NB4 (cell line): ENCODE measurements at regions not wholly inside any gene's neighbourhood (a gene's known extent, or its start where the extent isn't known, plus 50 kb on each side); places are given as distances from the start of the nearest gene placed in this dataset.

ENCODE experiments used
- DNase-seq: peaks from one replicate; pipeline ENCODE4 v3.0.0; 2010; ENCODE audit warnings: low read depth
- H3K4me3 ChIP-seq: one replicate; pipeline ENCODE4 v1.5.1; 2011; ENCODE audit warnings: mild to moderate bottlenecking, low read depth, low read length, moderate library complexity
- MYC ChIP-seq: IDR thresholded peaks from 2 replicates; pipeline ENCODE4 v1.6.1; 2011; ENCODE audit warnings: low read depth, low read length
- POLR2A ChIP-seq: IDR thresholded peaks from 2 replicates; pipeline ENCODE4 v1.6.1; 2011; ENCODE audit warnings: mild to moderate bottlenecking; ENCODE audit not compliant: insufficient read length; ENCODE audit errors: extremely low read depth
- TF ChIP-seq, protein P1 (sequence below): IDR thresholded peaks from 2 replicates; pipeline ENCODE4 v1.6.1; 2011; ENCODE audit warnings: low read depth, low read length
- TF ChIP-seq, protein P2 (sequence below): IDR thresholded peaks from one replicate; pipeline ENCODE4 v1.5.1; 2012; ENCODE audit warnings: low read depth, low read length

DNA sequence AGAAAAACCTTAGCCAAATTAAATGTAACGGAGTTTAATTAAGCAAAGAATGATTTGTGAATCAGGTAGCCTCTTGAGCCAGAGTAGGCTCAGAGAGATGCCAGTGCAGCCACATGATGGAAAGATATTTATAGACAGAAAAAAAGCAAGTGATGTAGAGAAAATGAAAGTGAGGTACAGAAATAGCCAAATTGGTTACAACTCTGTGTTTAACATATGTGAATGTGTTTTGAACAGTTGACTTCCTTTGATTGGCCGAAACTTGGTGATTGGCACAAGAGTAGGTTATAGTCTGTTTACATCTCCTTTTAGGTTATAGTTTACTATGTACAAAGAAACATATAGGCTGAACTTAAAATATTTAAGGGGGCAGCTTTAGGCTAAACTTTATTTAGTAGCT lies 459.9 kb upstream of the BOD1L1 start:
- no peak for DNase-seq
- no peak overlapping the region for H3K4me3 ChIP-seq
- TF ChIP-seq POLR2A (no peak), MYC (no peak)
- TF ChIP-seq, protein P1, sequence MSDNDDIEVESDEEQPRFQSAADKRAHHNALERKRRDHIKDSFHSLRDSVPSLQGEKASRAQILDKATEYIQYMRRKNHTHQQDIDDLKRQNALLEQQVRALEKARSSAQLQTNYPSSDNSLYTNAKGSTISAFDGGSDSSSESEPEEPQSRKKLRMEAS = no peak
- TF ChIP-seq, protein P2, sequence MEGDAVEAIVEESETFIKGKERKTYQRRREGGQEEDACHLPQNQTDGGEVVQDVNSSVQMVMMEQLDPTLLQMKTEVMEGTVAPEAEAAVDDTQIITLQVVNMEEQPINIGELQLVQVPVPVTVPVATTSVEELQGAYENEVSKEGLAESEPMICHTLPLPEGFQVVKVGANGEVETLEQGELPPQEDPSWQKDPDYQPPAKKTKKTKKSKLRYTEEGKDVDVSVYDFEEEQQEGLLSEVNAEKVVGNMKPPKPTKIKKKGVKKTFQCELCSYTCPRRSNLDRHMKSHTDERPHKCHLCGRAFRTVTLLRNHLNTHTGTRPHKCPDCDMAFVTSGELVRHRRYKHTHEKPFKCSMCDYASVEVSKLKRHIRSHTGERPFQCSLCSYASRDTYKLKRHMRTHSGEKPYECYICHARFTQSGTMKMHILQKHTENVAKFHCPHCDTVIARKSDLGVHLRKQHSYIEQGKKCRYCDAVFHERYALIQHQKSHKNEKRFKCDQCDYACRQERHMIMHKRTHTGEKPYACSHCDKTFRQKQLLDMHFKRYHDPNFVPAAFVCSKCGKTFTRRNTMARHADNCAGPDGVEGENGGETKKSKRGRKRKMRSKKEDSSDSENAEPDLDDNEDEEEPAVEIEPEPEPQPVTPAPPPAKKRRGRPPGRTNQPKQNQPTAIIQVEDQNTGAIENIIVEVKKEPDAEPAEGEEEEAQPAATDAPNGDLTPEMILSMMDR = no peak

DNA sequence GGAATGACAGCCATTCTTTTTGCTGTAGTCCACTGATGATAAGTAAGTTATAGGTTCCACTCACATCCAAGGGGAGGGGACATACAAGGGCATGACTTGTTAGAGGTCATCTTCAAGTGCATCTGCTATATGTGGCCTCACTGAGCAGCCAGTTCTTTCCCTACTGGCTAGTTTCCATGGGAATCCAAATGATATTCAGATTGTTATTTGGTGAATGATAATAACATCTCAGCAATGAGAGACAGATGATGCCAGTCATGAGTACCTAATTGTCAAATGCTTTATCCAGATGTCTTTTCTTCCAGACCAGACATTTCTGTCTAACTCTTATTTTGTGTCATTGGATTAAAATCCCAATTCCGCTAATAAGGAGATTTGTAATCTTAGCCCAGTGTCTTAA lies 460.4 kb upstream of the BOD1L1 start:
- TF ChIP-seq, protein P1 = no peak
- TF ChIP-seq POLR2A = no peak
- TF ChIP-seq MYC = no peak
- TF ChIP-seq, protein P2 = no peak
- H3K4me3 ChIP-seq = no peak overlapping the region
- DNase-seq = no peak

DNA sequence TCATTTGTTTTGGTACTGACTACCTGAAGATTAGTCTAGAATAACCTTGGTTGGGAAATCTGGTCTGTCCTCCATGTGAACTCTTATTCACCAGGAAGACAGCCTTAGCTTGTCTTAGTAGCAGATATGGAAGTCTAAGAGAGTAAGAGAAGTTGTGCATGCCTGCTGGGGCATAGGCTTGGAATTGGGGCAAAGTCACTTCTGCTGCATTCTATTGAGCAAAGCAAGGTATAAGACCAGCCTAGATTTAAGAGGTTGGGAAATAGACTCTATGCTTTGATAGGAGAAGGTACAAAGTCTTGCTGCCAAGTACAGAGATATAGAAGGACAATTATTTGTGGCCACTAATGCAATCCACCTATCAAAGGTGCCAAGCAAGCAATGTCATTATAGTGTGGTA lies 464.0 kb upstream of the BOD1L1 start:
- DNase-seq = no peak
- TF ChIP-seq, protein P1 = no peak
- TF ChIP-seq, protein P2 = no peak
- H3K4me3 ChIP-seq = no peak overlapping the region

DNA sequence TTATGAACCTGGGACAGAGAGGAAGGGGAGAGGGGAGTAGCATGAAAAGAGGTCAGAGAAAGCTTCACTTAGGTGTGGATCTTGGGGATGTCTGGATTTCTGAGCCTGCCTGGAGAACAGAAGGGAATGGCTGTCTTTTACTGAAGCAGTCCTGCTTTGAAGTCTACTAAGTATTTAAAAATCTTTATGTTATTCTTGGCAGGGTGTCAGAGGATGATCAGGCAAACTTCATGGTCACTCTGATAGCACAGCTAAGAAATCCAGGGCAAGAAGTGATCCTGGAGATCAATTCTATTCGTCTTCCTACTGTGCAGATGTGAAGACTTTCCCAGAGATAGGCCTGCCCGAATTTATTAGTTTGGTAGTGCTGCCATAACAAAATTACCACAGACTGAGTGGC lies 464.4 kb upstream of the BOD1L1 start:
- TF ChIP-seq POLR2A = no peak
- TF ChIP-seq, protein P1 = no peak
- no peak for TF ChIP-seq MYC
- TF ChIP-seq, protein P2 = no peak
- no peak for DNase-seq
- H3K4me3 ChIP-seq = no peak overlapping the region

DNA sequence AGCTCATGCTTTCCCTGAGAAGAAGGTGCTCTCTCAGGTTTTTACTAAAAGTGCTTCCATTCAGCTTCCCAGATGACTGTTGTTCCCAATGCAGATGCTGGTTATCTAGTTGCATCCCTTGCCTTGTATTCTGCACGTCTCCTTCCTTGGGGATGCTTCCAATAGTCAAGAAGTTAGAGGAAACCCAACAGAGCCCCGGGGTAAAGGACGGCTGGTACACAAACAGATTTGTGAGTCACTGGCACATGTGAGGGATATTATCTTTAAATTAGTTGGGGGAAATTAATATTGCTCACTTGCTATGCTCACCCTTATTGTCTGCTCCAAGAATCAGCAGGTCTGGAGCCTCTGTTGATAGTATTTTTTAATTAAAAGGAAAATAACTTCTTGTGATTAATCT lies 465.2 kb upstream of the BOD1L1 start:
- no peak for DNase-seq
- TF ChIP-seq MYC (no peak), POLR2A (no peak)
- TF ChIP-seq, protein P2 = no peak
- TF ChIP-seq, protein P1 = no peak
- H3K4me3 ChIP-seq = no peak overlapping the region

DNA sequence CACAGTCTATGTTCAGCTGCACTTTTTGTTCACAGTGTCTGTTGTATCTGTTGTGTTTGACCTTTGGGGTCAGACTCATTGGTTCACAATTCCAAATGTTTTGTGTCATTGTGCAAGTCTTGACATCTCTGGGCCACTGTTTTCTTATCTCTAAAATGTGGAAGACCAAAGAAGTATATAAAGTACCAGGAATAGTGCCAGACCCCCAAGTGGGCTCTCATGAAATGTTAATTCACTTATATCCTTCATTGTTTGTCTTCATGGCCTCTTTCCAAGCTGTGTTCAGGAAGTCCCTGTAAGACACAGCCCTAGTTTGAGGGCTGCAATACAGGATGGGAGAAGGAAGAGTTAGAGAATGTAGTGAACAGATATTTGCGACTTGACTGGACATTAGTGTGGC lies 468.3 kb upstream of the BOD1L1 start:
- H3K4me3 ChIP-seq = no peak overlapping the region
- DNase-seq = no peak
- TF ChIP-seq, protein P2 = no peak
- TF ChIP-seq, protein P1 = no peak
- TF ChIP-seq MYC = no peak
- no peak for TF ChIP-seq POLR2A
